ENCODE measurements at regions not wholly inside any gene's neighbourhood (a gene's known extent, or its start where the extent isn't known, plus 50 kb on each side); places are given as distances from the start of the nearest gene placed in this dataset.

DNA sequence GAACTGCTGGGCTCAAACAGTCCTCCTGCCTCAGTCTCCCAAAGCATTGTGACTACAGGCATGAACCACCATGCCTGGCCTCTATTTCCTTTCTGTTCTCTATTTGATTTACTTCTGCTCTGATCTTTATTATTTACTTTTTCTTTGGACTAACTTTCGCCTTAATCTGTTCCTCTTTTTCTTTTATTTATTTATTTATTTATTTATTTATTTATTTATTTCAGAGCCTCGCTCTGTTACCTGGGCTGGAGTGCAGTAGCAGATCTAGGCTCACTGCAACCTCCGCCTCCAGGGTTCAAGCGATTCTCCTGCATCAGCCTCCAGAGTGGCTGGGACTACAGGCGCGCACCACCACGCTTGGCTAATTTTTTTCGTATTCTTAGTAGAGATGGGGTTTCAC is 1158.3 kb upstream of the GOT2 start:
- TF ChIP-seq TCF7L2 (IDR thresholded peaks at IDR 0.05; ENCODE audit: low read depth, low read length) (no peak), POLR2AphosphoS5 (IDR thresholded peaks at IDR 0.05; ENCODE audit: low read depth, low read length) (no peak), CTCF (IDR thresholded peaks at IDR 0.05) (no peak), SIN3A (IDR thresholded peaks at IDR 0.05; ENCODE audit: borderline replicate concordance, insufficient read depth, low read depth, low read length) (no peak)

Data from Panc1 (cell line).